ENCODE measurements at regions not wholly inside any gene's neighbourhood (a gene's known extent, or its start where the extent isn't known, plus 50 kb on each side); places are given as distances from the start of the nearest gene placed in this dataset.

DNA sequence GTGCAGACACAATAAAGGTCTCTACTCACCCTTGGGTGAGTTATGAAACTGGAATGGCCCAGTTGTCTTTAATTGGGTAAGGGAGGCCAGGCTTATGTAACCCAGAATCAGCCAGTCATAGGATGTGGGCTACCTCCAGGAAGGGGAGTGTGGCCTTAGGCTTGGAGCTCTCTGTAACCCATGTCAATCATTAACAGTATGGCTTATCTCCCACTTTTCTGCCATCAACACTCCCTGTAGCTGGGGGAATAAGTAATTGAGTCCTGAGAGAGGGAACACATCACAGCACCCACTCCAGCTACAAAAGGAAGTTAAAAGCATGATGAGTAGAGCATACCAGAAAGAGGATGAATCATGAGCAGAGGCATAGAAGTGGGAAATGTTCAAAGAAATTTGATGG, 327.0 kb upstream of the DUSP10 start:
- H3K27me3 Mint-ChIP-seq (ENCODE audit: insufficient read depth), result no peaks in the 10 kb centered on the region
- H3K4me3 Mint-ChIP-seq, result no peak overlapping the region
- no peak overlapping the region for H3K27ac Mint-ChIP-seq
- no peak overlapping the region for H3K27ac ChIP-seq (ENCODE audit: low read depth, low read length)
- no peaks in the 10 kb centered on the region for H3K36me3 ChIP-seq (ENCODE audit: control insufficient read depth, insufficient read depth, low read length)
- H3K4me3 ChIP-seq (ENCODE audit: low read length), result no peak overlapping the region
- DNase-seq, result no peak
- H3K27me3 ChIP-seq (ENCODE audit: control insufficient read depth, insufficient read depth, low read length, poor library complexity, severe bottlenecking), result no peaks in the 10 kb centered on the region
- H3K9me3 Mint-ChIP-seq, result peaks cover 23% of the 10 kb centered on the region
- H3K4me1 ChIP-seq (ENCODE audit: control insufficient read depth, insufficient read depth, low read length), result no peaks in the 10 kb centered on the region
- TF ChIP-seq, protein P1, sequence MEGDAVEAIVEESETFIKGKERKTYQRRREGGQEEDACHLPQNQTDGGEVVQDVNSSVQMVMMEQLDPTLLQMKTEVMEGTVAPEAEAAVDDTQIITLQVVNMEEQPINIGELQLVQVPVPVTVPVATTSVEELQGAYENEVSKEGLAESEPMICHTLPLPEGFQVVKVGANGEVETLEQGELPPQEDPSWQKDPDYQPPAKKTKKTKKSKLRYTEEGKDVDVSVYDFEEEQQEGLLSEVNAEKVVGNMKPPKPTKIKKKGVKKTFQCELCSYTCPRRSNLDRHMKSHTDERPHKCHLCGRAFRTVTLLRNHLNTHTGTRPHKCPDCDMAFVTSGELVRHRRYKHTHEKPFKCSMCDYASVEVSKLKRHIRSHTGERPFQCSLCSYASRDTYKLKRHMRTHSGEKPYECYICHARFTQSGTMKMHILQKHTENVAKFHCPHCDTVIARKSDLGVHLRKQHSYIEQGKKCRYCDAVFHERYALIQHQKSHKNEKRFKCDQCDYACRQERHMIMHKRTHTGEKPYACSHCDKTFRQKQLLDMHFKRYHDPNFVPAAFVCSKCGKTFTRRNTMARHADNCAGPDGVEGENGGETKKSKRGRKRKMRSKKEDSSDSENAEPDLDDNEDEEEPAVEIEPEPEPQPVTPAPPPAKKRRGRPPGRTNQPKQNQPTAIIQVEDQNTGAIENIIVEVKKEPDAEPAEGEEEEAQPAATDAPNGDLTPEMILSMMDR (conservative IDR thresholded peaks at IDR 0.05), result no peak
- peaks cover 2% of the 10 kb centered on the region for H3K4me1 Mint-ChIP-seq
- H3K36me3 Mint-ChIP-seq (ENCODE audit: low read depth), result peaks cover 6% of the 10 kb centered on the region
- no peak overlapping the region for H3K9ac ChIP-seq (ENCODE audit: extremely low read depth, low read length, poor library complexity, severe bottlenecking)
- H3K9me3 ChIP-seq (ENCODE audit: control insufficient read depth, low read length), result peaks cover 25% of the 10 kb centered on the region

DNA sequence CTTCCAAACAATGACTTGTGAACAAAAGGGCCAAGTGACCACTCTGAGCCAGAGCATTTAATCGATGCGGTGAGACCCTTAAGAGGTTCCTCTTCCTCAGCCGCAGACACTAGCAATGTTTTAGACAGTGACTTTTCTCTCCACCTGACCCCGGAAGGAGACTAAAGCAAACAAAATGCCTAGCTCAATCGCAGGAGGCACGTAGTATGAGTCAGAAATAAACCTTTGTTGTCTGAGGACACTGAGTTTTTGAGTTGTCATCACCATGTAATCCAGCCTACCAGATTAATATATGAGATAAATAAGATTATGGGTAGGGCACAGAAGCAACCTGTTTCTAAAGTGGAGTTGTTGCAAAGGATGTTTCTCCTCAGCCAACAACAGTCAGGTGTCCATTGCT, 326.2 kb upstream of the DUSP10 start:
- Histone ChIP-seq H3K4me1 (ENCODE audit: control insufficient read depth, insufficient read depth, low read length) (no peaks in the 10 kb centered on the region), H3K27ac (ENCODE audit: low read depth, low read length) (no peak overlapping the region), H3K27me3 (ENCODE audit: control insufficient read depth, insufficient read depth, low read length, poor library complexity, severe bottlenecking) (no peaks in the 10 kb centered on the region), H3K36me3 (ENCODE audit: control insufficient read depth, insufficient read depth, low read length) (no peaks in the 10 kb centered on the region), H3K4me3 (ENCODE audit: low read length) (no peak overlapping the region), H3K9ac (ENCODE audit: extremely low read depth, low read length, poor library complexity, severe bottlenecking) (no peak overlapping the region), H3K9me3 (ENCODE audit: control insufficient read depth, low read length) (peaks cover 26% of the 10 kb centered on the region)
- Mint-ChIP-seq H3K4me1 (peaks cover 2% of the 10 kb centered on the region), H3K27ac (no peak overlapping the region), H3K9me3 (peaks cover 31% of the 10 kb centered on the region), H3K27me3 (ENCODE audit: insufficient read depth) (no peaks in the 10 kb centered on the region), H3K36me3 (ENCODE audit: low read depth) (peaks cover 8% of the 10 kb centered on the region), H3K4me3 (no peak overlapping the region)
- DNase-seq, result no peak
- TF ChIP-seq, protein P1 (conservative IDR thresholded peaks at IDR 0.05), result no peak
- 89 to 97% methylated on average over 4 to 6 of the region's 6 CpGs for WGBS, 2 experiments (ENCODE audit: insufficient coverage in 1 of 2, insufficient read length in 1 of 2)

DNA sequence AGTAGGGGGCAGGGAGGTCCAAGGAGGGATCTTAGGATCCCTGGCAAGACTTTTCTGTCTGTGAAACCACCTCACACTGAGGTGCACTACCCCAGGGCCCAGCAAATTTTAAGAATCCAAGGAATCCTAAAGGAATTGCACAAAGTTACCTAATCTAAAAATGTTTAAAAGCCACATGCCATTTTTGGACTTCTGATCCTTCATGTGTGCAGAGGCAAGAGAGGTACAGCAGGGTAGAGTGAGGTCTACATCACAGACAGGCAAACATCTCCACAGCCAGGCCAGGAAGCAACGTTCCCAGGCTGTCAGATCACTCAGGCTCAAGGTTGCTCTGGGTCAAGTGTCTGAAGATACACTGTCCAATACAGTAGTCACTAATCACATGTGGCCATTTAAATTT, 324.6 kb upstream of the DUSP10 start:
- TF ChIP-seq, protein P1 (conservative IDR thresholded peaks at IDR 0.05), result no peak

More for the DNA sequence above, 324.6 kb upstream of the DUSP10 start:
- no peak overlapping the region for H3K27ac Mint-ChIP-seq
- peaks cover 3% of the 10 kb centered on the region for H3K4me1 Mint-ChIP-seq
- peaks cover 38% of the 10 kb centered on the region for H3K9me3 Mint-ChIP-seq
- Histone ChIP-seq H3K9ac (ENCODE audit: extremely low read depth, low read length, poor library complexity, severe bottlenecking) (no peak overlapping the region), H3K27ac (ENCODE audit: low read depth, low read length) (no peak overlapping the region), H3K9me3 (ENCODE audit: control insufficient read depth, low read length) (peaks cover 26% of the 10 kb centered on the region), H3K4me1 (ENCODE audit: control insufficient read depth, insufficient read depth, low read length) (no peaks in the 10 kb centered on the region), H3K27me3 (ENCODE audit: control insufficient read depth, insufficient read depth, low read length, poor library complexity, severe bottlenecking) (no peaks in the 10 kb centered on the region), H3K36me3 (ENCODE audit: control insufficient read depth, insufficient read depth, low read length) (no peaks in the 10 kb centered on the region), H3K4me3 (ENCODE audit: low read length) (no peak overlapping the region)
- H3K4me3 Mint-ChIP-seq, result no peak overlapping the region
- WGBS, 2 experiments (ENCODE audit: insufficient coverage in 1 of 2, insufficient read length in 1 of 2), result 88 to 100% methylated on average over 1 of the region's 1 CpG
- no peak for DNase-seq
- peaks cover 10% of the 10 kb centered on the region for H3K36me3 Mint-ChIP-seq (ENCODE audit: low read depth)
- no peaks in the 10 kb centered on the region for H3K27me3 Mint-ChIP-seq (ENCODE audit: insufficient read depth)
